NCI-H69 (cell line): ENCODE measurements at regions not wholly inside any gene's neighbourhood (a gene's known extent, or its start where the extent isn't known, plus 50 kb on each side); places are given as distances from the start of the nearest gene placed in this dataset.
"Not testable (repeated sequence)": the region's sequence is repeated elsewhere in the genome, so short reads cannot be mapped to it uniquely, and the experiment has no call there.

Experiments
- DNase-seq: peaks from one replicate; lab custom pipeline; 2025; lab: John Stamatoyannopoulos, UW

GRCh38 chr13:54394908-54395307, 1366.3 kb downstream of the OLFM4 start:
- DNase-seq, result no peak

- DNase-seq, result no peak
Observed at GRCh38 chr13:54402495-54402894, 1373.9 kb downstream of the OLFM4 start.

- DNase-seq, result no peak
Observed at GRCh38 chr13:54415753-54416366, 1387.2 kb downstream of the OLFM4 start.

GRCh38 chr13:54422946-54423345, 1394.3 kb downstream of the OLFM4 start:
- DNase-seq, result not testable (repeated sequence)

- DNase-seq, result peak; percentile 71
Observed at GRCh38 chr13:54424344-54424743, 1395.7 kb downstream of the OLFM4 start.

GRCh38 chr13:54433493-54434206, 1405.0 kb downstream of the OLFM4 start:
- DNase-seq, result peak; percentile 91

GRCh38 chr13:54440853-54441400, 1412.3 kb downstream of the OLFM4 start:
- not testable (repeated sequence) for DNase-seq

GRCh38 chr13:54445453-54445852, 1416.8 kb downstream of the OLFM4 start:
- no peak for DNase-seq

- no peak for DNase-seq
Observed at GRCh38 chr13:54445865-54446264, 1417.3 kb downstream of the OLFM4 start.

GRCh38 chr13:54449922-54450321, 1421.3 kb downstream of the OLFM4 start:
- DNase-seq, result peak; percentile 1

GRCh38 chr13:54484166-54484565, 1455.6 kb downstream of the OLFM4 start:
- DNase-seq, result no peak

- DNase-seq, result peak; percentile 21
Observed at GRCh38 chr13:54486421-54487166, 1458.0 kb downstream of the OLFM4 start.

- no peak for DNase-seq
Observed at GRCh38 chr13:54489359-54489758, 1460.7 kb downstream of the OLFM4 start.

- no peak for DNase-seq
Observed at GRCh38 chr13:54492995-54493394, 1464.4 kb downstream of the OLFM4 start.

GRCh38 chr13:54511366-54511765, 1482.8 kb downstream of the OLFM4 start:
- no peak for DNase-seq

GRCh38 chr13:54513254-54513653, 1484.6 kb downstream of the OLFM4 start:
- DNase-seq, result no peak

- peak; percentile 49 for DNase-seq
Observed at GRCh38 chr13:54536112-54536511, 1507.5 kb downstream of the OLFM4 start.

GRCh38 chr13:54563286-54563685, 1534.7 kb downstream of the OLFM4 start:
- no peak for DNase-seq

- peak; percentile 46 for DNase-seq
Observed at GRCh38 chr13:54572037-54572436, 1543.4 kb downstream of the OLFM4 start.

- peak; percentile 6 for DNase-seq
Observed at GRCh38 chr13:54573186-54573585, 1544.6 kb downstream of the OLFM4 start.

GRCh38 chr13:54574791-54575190, 1546.2 kb downstream of the OLFM4 start:
- DNase-seq, result peak; percentile 62

- no peak for DNase-seq
Observed at GRCh38 chr13:54591540-54591939, 1562.9 kb downstream of the OLFM4 start.

GRCh38 chr13:54592201-54592600, 1563.6 kb downstream of the OLFM4 start:
- no peak for DNase-seq
